Natural killer cell (primary cell): ENCODE measurements at regions not wholly inside any gene's neighbourhood (a gene's known extent, or its start where the extent isn't known, plus 50 kb on each side); places are given as distances from the start of the nearest gene placed in this dataset.
"Not testable (repeated sequence)": the region's sequence is repeated elsewhere in the genome, so short reads cannot be mapped to it uniquely, and the experiment has no call there.

Experiments
- ATAC-seq, 3 donors: fragments of 150-1000 bp in 2 of 3; fragments of 200-7000 bp in 1 of 3; cut with Tn5 transposase; 1 replicate in 1 of 3; 2 replicates in 2 of 3; pipeline ENCODE4 v1.10.0; 2021; ENCODE audit warnings: mild to moderate bottlenecking in 2 of 3, moderate library complexity in 2 of 3
- DNase-seq, 2 donors: peaks; one replicate each; pipeline versions ENCODE4 v3.0.0 to v3.0.0-alpha.2; 2013 to 2021; ENCODE audit warnings: mixed read lengths in 1 of 2
- H3K27ac ChIP-seq: one replicate; pipeline ENCODE4 v1.5.1; 2013; ENCODE audit warnings: mild to moderate bottlenecking, low read length
- H3K27me3 ChIP-seq: one replicate; pipeline ENCODE4 v1.6.1; 2013; ENCODE audit warnings: low read length; ENCODE audit not compliant: control insufficient read depth, insufficient read depth
- H3K36me3 ChIP-seq: one replicate; pipeline ENCODE4 v1.6.1; 2013; ENCODE audit warnings: low read length; ENCODE audit not compliant: control insufficient read depth, insufficient read depth
- H3K4me1 ChIP-seq: one replicate; pipeline ENCODE4 v1.6.1; 2013; ENCODE audit warnings: low read length; ENCODE audit not compliant: control insufficient read depth, insufficient read depth
- H3K4me3 ChIP-seq: one replicate; pipeline ENCODE4 v1.5.1; 2013; ENCODE audit warnings: low read length
- H3K9me3 ChIP-seq: one replicate; pipeline ENCODE4 v1.6.1; 2013; ENCODE audit warnings: low read length; ENCODE audit not compliant: control insufficient read depth, insufficient read depth
- H3K27ac Mint-ChIP-seq, 2 donors: one replicate each; pipeline ENCODE4 v1.8.0; 2022; ENCODE audit warnings: mild to moderate bottlenecking in 2 of 2, mixed read lengths in 2 of 2, moderate library complexity in 1 of 2
- H3K27me3 Mint-ChIP-seq, 2 donors: one replicate each; pipeline ENCODE4 v1.8.0; 2022; ENCODE audit warnings: low read depth in 2 of 2, mixed read lengths in 2 of 2
- H3K36me3 Mint-ChIP-seq: one replicate; pipeline ENCODE4 v1.8.0; 2022; ENCODE audit warnings: mixed read lengths
- H3K4me1 Mint-ChIP-seq, 2 donors: one replicate each; pipeline ENCODE4 v1.8.0; 2022; ENCODE audit warnings: mixed read lengths in 2 of 2
- H3K4me3 Mint-ChIP-seq: one replicate; pipeline ENCODE4 v1.8.0; 2022; ENCODE audit warnings: mild to moderate bottlenecking, moderate library complexity, mixed read lengths
- H3K9me3 Mint-ChIP-seq, 2 donors: one replicate each; pipeline ENCODE4 v1.8.0; 2022; ENCODE audit warnings: mixed read lengths in 2 of 2
- CTCF ChIP-seq: fragments of 200-600 bp; IDR thresholded peaks from one replicate; pipeline ENCODE4 v1.8.0; 2022; ENCODE audit warnings: antibody characterized with exemption
- WGBS: methylation state at CpG from one replicate; pipeline ENCODE4 v1.1.7; 2013; ENCODE audit warnings: missing lambda C conversion rate; ENCODE audit not compliant: insufficient coverage; 5-methylcytosine and 5-hydroxymethylcytosine counted together
- intact Hi-C: fragments of 100-400 bp; cut with micrococcal nuclease; formaldehyde crosslinking; loops from one replicate; pipeline ENCODE4 v1.14.2; 2022

GRCh38 chrX:131881194-131881593, 141.9 kb upstream of the STK26 start:
- no peak overlapping the region for H3K4me3 Mint-ChIP-seq
- WGBS = 70% methylated on average over 3 of the region's 5 CpGs
- Histone ChIP-seq H3K36me3 (no peaks in the 10 kb centered on the region), H3K9me3 (no peaks in the 10 kb centered on the region), H3K4me3 (no peak overlapping the region), H3K27me3 (no peaks in the 10 kb centered on the region), H3K27ac (no peak overlapping the region), H3K4me1 (no peaks in the 10 kb centered on the region)
- ATAC-seq (no peak), DNase-seq (peak in 1 of 2 donors; percentile 1)
- H3K9me3 Mint-ChIP-seq = no peaks in the 10 kb centered on the region
- peaks cover 0 to 53% of the 10 kb centered on the region in 2 donors for H3K27me3 Mint-ChIP-seq
- intact Hi-C loops = no loop called here
- TF ChIP-seq CTCF = no peak
- H3K36me3 Mint-ChIP-seq = peaks cover 8% of the 10 kb centered on the region
- H3K4me1 Mint-ChIP-seq = no peaks in the 10 kb centered on the region
- no peak overlapping the region for H3K27ac Mint-ChIP-seq

- intact Hi-C loops, H3K4me3 ChIP-seq, H3K36me3 ChIP-seq, H3K27ac ChIP-seq, H3K36me3 Mint-ChIP-seq, H3K27me3 ChIP-seq, H3K4me1 ChIP-seq, H3K9me3 ChIP-seq, H3K4me3 Mint-ChIP-seq, ATAC-seq, H3K4me1 Mint-ChIP-seq, H3K27ac Mint-ChIP-seq, DNase-seq, H3K9me3 Mint-ChIP-seq: not testable (repeated sequence)
- no CpG with 5 or more reads among the region's 1 CpG for WGBS
- H3K27me3 Mint-ChIP-seq = peaks cover 0 to 49% of the 10 kb centered on the region in 2 donors
These were observed 138.1 kb upstream of the STK26 start for GRCh38 chrX:131885042-131885441.

GRCh38 chrX:131893857-131894256, 129.2 kb upstream of the STK26 start:
- not testable (repeated sequence) for H3K4me1 ChIP-seq, H3K27ac Mint-ChIP-seq, H3K27me3 ChIP-seq, H3K4me3 ChIP-seq, H3K36me3 ChIP-seq, H3K9me3 ChIP-seq, H3K36me3 Mint-ChIP-seq, H3K9me3 Mint-ChIP-seq, H3K4me3 Mint-ChIP-seq, ATAC-seq, H3K27ac ChIP-seq, H3K4me1 Mint-ChIP-seq, DNase-seq
- WGBS = no CpG with 5 or more reads among the region's 3 CpGs
- intact Hi-C loops = loop anchor here (2.0 to 10.0 kb wide), 2 partner anchors 181 to 325 kb away; partner anchors contain the start of gene RAP2C
- peaks cover 4 to 24% of the 10 kb centered on the region in 2 donors for H3K27me3 Mint-ChIP-seq

GRCh38 chrX:131894995-131895394, 128.1 kb upstream of the STK26 start:
- DNase-seq = no peak
- H3K36me3 ChIP-seq = no peaks in the 10 kb centered on the region
- H3K4me3 Mint-ChIP-seq = no peak overlapping the region
- H3K9me3 Mint-ChIP-seq = no peaks in the 10 kb centered on the region
- H3K27ac ChIP-seq = no peak overlapping the region
- no peaks in the 10 kb centered on the region for H3K27me3 ChIP-seq
- H3K36me3 Mint-ChIP-seq = no peaks in the 10 kb centered on the region
- H3K4me1 Mint-ChIP-seq = no peaks in the 10 kb centered on the region
- no peak for ATAC-seq
- TF ChIP-seq CTCF = no peak
- peaks cover 4 to 27% of the 10 kb centered on the region in 2 donors for H3K27me3 Mint-ChIP-seq
- intact Hi-C loops = loop anchor here (2.0 to 10.0 kb wide), 2 partner anchors 180 to 324 kb away; partner anchors contain the start of gene RAP2C
- no peak overlapping the region for H3K27ac Mint-ChIP-seq
- H3K9me3 ChIP-seq = no peaks in the 10 kb centered on the region
- no peak overlapping the region for H3K4me3 ChIP-seq
- no CpG with 5 or more reads among the region's 1 CpG for WGBS
- no peaks in the 10 kb centered on the region for H3K4me1 ChIP-seq
